Occipital lobe (tissue), 1 donor: ENCODE measurements at regions not wholly inside any gene's neighbourhood (a gene's known extent, or its start where the extent isn't known, plus 50 kb on each side); places are given as distances from the start of the nearest gene placed in this dataset.
A peak's percentile ranks its signal among the peaks of the same experiment; 100 is the strongest.
"Not testable (repeated sequence)": the region's sequence is repeated elsewhere in the genome, so short reads cannot be mapped to it uniquely, and the experiment has no call there.

Source experiments
- DNase-seq: peaks from one replicate; lab custom pipeline; 2025; lab: John Stamatoyannopoulos, UW

DNA sequence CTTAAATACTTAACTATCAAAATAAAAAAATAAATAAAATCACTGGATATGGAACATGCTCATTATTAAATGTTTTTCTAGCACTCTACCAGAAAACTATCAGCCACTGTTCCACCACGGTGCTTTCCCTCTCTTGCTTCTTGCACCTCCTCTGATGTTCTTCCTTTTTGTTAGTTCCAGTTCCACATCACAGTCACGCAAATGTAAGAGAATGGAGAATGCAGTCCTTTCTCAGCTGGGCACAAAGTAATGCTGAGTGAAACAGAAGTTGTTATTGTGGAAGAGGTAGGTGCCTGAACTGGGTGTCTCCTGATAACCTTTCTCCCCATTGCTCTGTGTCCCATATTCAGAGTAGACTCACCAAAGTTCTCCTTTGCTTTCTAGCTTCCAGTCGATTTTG, 1116.9 kb upstream of the TMEM132C start:
- DNase-seq, result no peak

DNA sequence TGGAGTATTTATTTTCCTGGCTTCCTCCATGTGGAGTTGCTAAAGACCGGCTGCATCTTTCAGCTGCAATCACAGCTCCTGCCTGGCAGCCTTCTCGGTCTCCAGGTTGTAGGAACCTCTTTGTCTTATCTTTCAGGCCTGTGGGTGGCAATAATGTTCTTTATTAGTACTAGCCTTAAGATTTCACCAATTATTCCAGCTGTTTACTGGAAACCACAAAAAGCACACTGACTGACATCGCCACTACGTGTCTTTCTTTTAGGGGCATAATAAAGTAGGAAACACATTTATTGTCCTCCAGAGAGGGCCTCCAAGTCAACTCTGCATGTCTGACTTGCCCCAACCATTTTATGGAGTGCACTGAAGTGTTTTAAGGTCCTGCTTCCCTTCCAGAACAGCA, 1116.5 kb upstream of the TMEM132C start:
- no peak for DNase-seq

- no peak for DNase-seq
Measured at GRCh38 chr12:127150956-127151355, 1116.0 kb upstream of the TMEM132C start.

GRCh38 chr12:127153996-127154395, 1113.0 kb upstream of the TMEM132C start:
- DNase-seq, result no peak

DNA sequence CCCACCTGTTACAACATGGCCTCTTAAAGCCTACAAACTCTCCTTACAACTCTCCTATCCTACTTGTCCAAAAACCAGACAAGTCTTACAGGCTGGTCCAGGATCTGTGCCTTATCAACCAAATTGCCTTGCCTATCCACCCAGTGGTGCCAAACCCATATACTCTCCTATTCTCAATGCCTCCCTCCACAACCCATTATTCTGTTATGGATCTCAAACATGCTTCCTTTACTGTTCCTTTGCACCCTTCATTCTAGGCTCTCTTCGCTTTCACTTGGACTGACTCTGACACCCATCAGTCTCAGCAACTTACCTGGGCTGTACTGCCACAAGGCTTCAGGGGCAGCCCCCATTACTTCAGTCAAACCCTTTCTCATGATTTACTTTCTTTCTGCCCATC, 1112.1 kb upstream of the TMEM132C start:
- DNase-seq, result not testable (repeated sequence)

DNA sequence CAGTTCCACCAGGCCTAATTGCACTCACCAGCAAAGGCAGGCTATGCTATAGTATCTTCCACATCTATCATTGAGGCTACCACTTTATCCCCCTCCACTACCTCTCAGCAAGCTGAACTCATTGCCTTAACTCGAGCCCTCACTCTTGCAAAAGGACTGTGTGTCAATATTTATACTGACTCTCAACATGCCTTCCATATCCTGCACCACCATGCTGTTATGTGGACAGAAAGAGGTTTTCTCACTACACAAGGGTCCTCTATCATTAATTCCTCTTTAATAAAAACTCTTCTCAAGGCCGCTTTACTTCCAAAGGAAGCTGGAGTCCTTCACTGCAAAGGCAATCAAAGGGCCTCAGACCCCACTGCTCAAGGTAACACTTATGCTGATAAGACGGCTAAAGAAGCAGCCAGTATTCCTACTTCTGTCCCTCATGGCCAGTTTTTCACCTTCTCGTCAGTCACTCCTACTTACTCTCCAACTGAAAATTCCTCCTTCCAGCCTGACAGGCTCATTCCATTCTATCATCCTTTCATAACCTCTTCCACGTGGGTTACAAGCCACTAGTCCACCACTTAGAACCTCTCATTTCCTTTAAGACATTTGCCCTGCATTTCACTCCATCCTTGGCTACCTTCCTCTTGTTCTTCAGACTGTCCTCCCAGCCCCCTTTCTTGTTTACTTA, 1110.9 kb upstream of the TMEM132C start:
- not testable (repeated sequence) for DNase-seq

- DNase-seq, result not testable (repeated sequence)
Measured at GRCh38 chr12:127157501-127158366, 1109.2 kb upstream of the TMEM132C start.

GRCh38 chr12:127158385-127159061, 1108.4 kb upstream of the TMEM132C start:
- DNase-seq, result no peak

- no peak for DNase-seq
Measured at GRCh38 chr12:127161466-127161865, 1105.5 kb upstream of the TMEM132C start.

DNA sequence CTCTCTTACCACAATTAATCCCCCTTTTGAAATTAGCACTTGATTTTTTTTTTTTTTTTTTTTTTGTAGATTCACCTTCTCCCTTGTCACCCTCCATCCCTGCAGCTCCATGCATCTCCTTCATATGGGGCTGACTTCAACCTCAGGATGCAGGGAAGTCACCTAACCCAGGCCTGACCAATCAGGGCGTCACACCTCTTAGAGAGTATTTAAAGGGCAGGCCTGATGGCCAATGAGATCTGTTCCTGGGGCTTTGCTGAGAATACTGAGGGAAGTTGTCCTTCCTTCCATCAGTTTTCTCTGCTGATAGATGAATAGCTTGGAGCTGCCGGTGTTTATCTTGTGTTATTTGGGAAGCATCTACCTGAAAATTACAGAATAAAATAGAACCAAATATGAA, 1104.7 kb upstream of the TMEM132C start:
- no peak for DNase-seq

DNA sequence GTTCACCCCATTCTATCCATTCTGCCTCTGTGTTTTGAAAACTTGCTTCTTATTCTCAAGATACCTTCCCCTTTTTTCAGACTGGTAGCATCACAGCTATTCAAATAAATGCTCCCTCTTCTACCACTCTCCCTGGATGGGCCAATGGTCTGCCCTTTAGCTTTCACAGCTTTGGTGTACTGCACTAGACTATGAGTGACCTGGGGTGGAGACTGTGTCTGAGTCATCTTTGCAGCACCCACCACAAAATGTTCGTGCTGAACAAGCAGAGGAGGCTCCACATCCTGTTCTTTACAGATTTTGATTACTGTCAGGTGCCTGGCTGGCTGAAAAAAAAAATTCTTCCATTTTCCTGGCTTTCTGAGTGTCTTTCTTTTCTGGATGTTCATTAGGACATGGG, 1104.1 kb upstream of the TMEM132C start:
- no peak for DNase-seq

DNA sequence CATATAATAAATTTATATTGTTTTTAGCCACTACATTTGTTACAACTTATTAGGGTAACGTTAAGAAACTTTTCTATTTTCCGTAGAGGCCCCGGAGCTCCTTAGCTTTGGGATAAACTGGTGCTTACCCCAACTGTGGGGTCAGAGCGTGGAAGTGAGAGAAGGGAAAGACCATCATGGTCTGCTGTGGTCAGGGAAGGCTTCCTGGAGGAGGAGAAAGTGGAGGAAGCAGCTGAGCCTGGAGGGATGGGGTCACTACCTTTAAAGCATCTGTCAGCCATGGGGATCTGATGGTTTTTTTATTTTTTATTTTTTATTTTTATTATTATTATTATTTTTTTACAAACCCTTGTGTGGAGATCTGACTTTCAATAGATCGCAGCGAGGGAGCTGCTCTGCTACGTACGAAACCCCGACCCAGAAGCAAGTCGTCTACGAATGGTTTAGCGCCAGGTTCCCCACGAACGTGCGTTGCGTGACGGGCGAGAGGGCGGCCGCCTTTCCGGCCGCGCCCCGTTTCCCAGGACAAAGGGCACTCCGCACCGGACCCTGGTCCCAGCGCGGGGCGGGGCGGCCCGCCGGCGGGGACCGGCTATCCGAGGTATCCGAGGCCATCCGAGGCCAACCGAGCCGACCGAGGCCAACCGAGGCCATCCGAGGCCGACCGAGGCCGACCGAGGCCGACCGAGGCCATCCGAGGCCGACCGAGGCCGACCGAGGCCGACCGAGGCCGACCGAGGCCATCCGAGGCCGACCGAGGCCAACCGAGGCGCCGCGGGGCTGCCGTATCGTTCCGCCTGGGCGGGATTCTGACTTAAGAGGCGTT, 1101.2 kb upstream of the TMEM132C start:
- peak; percentile 62 for DNase-seq

- DNase-seq, result no peak
Measured at GRCh38 chr12:127169321-127170181, 1097.4 kb upstream of the TMEM132C start.

GRCh38 chr12:127170226-127171180, 1096.5 kb upstream of the TMEM132C start:
- no peak for DNase-seq

- DNase-seq, result no peak
Measured at GRCh38 chr12:127172861-127173260, 1094.1 kb upstream of the TMEM132C start.

- not testable (repeated sequence) for DNase-seq
Measured at GRCh38 chr12:127173971-127174370, 1093.0 kb upstream of the TMEM132C start.

DNA sequence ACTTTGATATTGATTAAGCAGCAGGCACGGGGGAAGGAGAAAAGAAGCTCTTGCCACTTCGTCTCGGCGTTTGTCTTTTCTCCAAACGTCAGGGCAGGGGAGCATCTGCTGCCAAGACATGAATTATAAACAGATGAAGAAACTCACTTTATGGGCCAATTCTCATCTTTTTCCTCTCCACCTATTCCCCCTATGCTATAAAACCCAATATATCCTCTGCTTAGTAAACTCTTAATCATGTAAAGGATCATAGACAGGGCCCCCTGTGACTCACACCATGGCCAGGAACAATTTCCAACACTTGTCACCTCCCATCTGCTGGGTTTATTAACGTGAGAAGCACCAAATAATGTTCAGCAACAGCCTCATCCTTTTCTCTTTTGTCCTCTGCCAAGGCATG, 1092.1 kb upstream of the TMEM132C start:
- DNase-seq, result no peak

GRCh38 chr12:127175361-127175760, 1091.6 kb upstream of the TMEM132C start:
- DNase-seq, result no peak

GRCh38 chr12:127176804-127177203, 1090.2 kb upstream of the TMEM132C start:
- DNase-seq, result no peak
